ENCODE measurements at regions not wholly inside any gene's neighbourhood (a gene's known extent, or its start where the extent isn't known, plus 50 kb on each side); places are given as distances from the start of the nearest gene placed in this dataset.
"Not testable (repeated sequence)": the region's sequence is repeated elsewhere in the genome, so short reads cannot be mapped to it uniquely, and the experiment has no call there.

- Mint-ChIP-seq H3K27ac (no peak overlapping the region), H3K9me3 (peaks cover 54% of the 10 kb centered on the region), H3K4me3 (no peak overlapping the region), H3K27me3 (no peaks in the 10 kb centered on the region), H3K36me3 (ENCODE audit: low read depth) (no peaks in the 10 kb centered on the region), H3K4me1 (ENCODE audit: low read depth) (no peaks in the 10 kb centered on the region)
- intact Hi-C loops (cut with micrococcal nuclease), result no loop called here
Measured at GRCh38 chr4:103499094-103499493, 220.7 kb downstream of the TACR3 start.

DNA sequence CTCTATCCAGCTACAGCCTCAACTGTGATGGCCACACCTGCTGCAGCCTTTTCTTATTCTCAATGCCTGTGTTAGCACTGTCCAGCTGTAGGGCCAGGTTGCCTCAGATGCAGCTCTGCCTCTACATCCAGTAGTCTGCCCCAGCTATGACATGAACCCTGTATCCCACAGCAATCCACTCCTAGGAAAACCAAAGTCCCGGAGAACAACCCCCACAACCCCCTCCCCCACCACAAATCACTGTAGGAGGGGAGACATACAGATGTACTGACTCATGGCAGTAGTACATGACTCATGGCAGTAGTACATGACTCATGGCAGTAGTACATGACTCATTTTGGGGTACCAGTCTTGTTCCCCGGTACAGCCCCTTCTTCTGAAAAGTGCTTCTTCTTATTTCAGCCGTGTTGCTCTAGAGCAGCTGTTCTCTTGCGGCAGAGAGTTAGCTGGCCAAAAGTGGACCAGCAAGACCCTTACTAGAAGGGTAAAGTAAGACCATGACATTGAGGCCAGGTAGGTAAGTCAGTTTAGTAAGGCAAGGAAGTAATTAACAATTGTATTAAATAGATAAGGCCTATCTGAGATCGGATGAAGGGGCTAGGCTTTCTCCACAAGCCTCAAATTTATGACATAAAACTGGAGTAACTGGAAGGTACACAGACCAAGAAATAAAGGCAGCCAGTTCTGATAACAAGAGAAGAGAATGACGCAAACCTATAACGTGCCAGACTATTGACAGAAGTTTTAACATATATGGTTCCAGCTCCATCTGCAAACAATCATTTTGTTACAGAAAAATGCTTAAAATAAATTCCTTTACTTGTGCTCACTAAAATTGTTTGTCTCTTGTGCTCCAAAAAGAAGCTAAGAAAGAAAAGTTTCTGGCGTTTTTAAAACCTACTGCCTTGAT lies 221.4 kb downstream of the TACR3 start:
- H3K9me3 Mint-ChIP-seq, result peaks cover 47% of the 10 kb centered on the region
- no peaks in the 10 kb centered on the region for H3K36me3 Mint-ChIP-seq (ENCODE audit: low read depth)
- H3K27ac Mint-ChIP-seq, result no peak overlapping the region
- H3K4me3 Mint-ChIP-seq, result no peak overlapping the region
- no peaks in the 10 kb centered on the region for H3K27me3 Mint-ChIP-seq
- no peaks in the 10 kb centered on the region for H3K4me1 Mint-ChIP-seq (ENCODE audit: low read depth)
- intact Hi-C loops (cut with micrococcal nuclease), result no loop called here

DNA sequence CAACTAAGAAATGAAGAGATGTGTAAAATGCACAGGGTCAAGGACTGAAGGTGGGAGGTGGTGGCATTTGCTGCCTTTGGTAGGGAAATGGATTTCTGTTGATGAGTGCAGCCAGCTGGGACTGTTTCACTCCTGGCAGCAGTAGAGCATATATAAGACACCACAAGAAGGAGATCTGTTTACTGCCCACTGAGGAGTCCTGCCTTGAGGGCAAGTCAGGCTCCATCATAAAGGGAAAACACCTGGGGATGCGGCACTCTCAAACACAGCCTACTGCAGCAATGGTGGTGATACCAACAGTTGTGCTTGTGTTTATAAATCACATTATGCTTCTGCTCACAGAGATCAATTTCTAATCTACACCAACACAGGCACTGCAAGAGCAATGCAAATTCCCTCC lies 222.1 kb downstream of the TACR3 start:
- Mint-ChIP-seq H3K9me3 (peaks cover 40% of the 10 kb centered on the region), H3K4me1 (ENCODE audit: low read depth) (no peaks in the 10 kb centered on the region), H3K27ac (no peak overlapping the region), H3K27me3 (no peaks in the 10 kb centered on the region), H3K4me3 (no peak overlapping the region), H3K36me3 (ENCODE audit: low read depth) (no peaks in the 10 kb centered on the region)
- intact Hi-C loops (cut with micrococcal nuclease), result no loop called here

GRCh38 chr4:103496800-103497199 lies 223.0 kb downstream of the TACR3 start:
- Mint-ChIP-seq H3K9me3 (peaks cover 37% of the 10 kb centered on the region), H3K27me3 (no peaks in the 10 kb centered on the region), H3K4me1 (ENCODE audit: low read depth) (no peaks in the 10 kb centered on the region), H3K4me3 (no peak overlapping the region), H3K36me3 (ENCODE audit: low read depth) (no peaks in the 10 kb centered on the region), H3K27ac (no peak overlapping the region)
- intact Hi-C loops (cut with micrococcal nuclease), result no loop called here

GRCh38 chr4:103493450-103494159 lies 226.2 kb downstream of the TACR3 start:
- peaks cover 21% of the 10 kb centered on the region for H3K9me3 Mint-ChIP-seq
- no peak overlapping the region for H3K4me3 Mint-ChIP-seq
- H3K27me3 Mint-ChIP-seq, result no peaks in the 10 kb centered on the region
- no peak overlapping the region for H3K27ac Mint-ChIP-seq
- H3K4me1 Mint-ChIP-seq (ENCODE audit: low read depth), result no peaks in the 10 kb centered on the region
- H3K36me3 Mint-ChIP-seq (ENCODE audit: low read depth), result no peaks in the 10 kb centered on the region
- intact Hi-C loops (cut with micrococcal nuclease), result no loop called here

DNA sequence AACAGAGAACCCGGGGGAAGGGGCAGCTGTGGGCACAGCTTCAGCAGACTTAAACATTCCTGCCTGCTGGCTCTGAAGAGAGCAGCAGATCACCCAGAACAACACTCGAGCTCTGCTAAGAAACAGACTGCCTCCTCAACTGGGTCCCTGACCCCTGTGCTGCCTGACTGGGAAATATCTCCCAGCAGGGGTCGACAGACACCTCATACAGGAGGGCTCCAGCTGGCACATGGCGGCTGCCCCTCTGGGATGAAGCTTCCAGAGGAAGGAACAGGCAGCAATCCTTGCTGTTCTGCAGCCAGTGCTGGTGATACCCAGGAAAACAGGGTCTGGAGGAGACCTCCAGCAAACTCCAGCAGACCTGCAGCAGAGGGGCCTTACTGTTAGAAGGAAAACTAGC lies 234.5 kb downstream of the TACR3 start:
- H3K27ac Mint-ChIP-seq; H3K36me3 Mint-ChIP-seq (ENCODE audit: low read depth); H3K4me3 Mint-ChIP-seq; H3K4me1 Mint-ChIP-seq (ENCODE audit: low read depth); H3K27me3 Mint-ChIP-seq; intact Hi-C loops (cut with micrococcal nuclease): not testable (repeated sequence)
- peaks cover 31% of the 10 kb centered on the region for H3K9me3 Mint-ChIP-seq

DNA sequence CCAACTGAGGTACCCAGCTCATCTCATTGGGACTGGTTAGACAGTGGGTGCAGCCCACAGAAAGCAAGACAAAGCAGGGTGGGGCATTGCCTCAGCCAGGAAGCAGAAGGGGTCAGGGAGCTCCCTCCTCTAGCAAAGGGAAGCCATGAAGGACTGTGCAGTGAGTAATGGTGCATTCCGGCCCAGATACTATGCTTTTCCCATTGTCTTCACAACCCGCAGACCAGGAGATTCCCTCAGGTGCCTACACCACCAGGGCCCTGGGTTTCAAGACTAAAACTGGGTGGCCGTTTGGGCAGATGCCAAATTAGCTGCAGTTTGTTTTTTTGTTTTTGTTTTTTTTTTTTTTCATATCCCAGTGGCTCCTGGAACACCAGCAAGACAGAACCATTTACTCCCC lies 235.3 kb downstream of the TACR3 start:
- no peaks in the 10 kb centered on the region for H3K36me3 Mint-ChIP-seq (ENCODE audit: low read depth)
- H3K27me3 Mint-ChIP-seq, result no peaks in the 10 kb centered on the region
- H3K4me1 Mint-ChIP-seq (ENCODE audit: low read depth), result no peaks in the 10 kb centered on the region
- H3K4me3 Mint-ChIP-seq, result no peak overlapping the region
- intact Hi-C loops (cut with micrococcal nuclease), result no loop called here
- H3K27ac Mint-ChIP-seq, result no peak overlapping the region
- H3K9me3 Mint-ChIP-seq, result peaks cover 31% of the 10 kb centered on the region

DNA sequence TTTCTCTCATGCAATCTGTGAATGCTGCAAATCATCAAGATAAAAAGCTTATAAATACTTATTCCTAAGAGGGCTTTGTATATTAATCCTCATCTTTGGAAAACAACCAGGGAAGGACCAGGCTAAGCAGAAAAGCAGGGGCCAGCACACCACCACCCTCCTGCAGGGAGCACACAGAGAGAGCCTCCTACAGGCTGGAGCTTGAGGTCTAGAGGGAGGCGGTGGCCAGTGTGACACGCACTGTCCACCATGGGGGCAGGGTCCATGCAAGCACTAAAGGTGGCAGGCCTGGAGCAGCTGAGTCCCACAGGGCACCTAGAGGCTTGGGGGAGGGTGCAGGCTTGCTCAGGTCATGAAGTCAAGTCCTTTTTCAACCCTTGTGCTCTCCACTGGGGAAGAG lies 236.9 kb downstream of the TACR3 start:
- Mint-ChIP-seq H3K4me1 (ENCODE audit: low read depth) (no peaks in the 10 kb centered on the region), H3K9me3 (peaks cover 28% of the 10 kb centered on the region), H3K36me3 (ENCODE audit: low read depth) (no peaks in the 10 kb centered on the region), H3K4me3 (no peak overlapping the region), H3K27me3 (no peaks in the 10 kb centered on the region), H3K27ac (no peak overlapping the region)
- intact Hi-C loops (cut with micrococcal nuclease), result no loop called here

GRCh38 chr4:103482471-103482870 lies 237.3 kb downstream of the TACR3 start:
- H3K27me3 Mint-ChIP-seq, result no peaks in the 10 kb centered on the region
- intact Hi-C loops (cut with micrococcal nuclease), result no loop called here
- peaks cover 23% of the 10 kb centered on the region for H3K9me3 Mint-ChIP-seq
- no peak overlapping the region for H3K4me3 Mint-ChIP-seq
- H3K4me1 Mint-ChIP-seq (ENCODE audit: low read depth), result no peaks in the 10 kb centered on the region
- H3K36me3 Mint-ChIP-seq (ENCODE audit: low read depth), result no peaks in the 10 kb centered on the region
- no peak overlapping the region for H3K27ac Mint-ChIP-seq

- Mint-ChIP-seq H3K4me3 (no peak overlapping the region), H3K9me3 (no peaks in the 10 kb centered on the region), H3K27ac (no peak overlapping the region), H3K4me1 (ENCODE audit: low read depth) (no peaks in the 10 kb centered on the region), H3K27me3 (no peaks in the 10 kb centered on the region), H3K36me3 (ENCODE audit: low read depth) (no peaks in the 10 kb centered on the region)
- intact Hi-C loops (cut with micrococcal nuclease), result no loop called here
Measured at GRCh38 chr4:103478734-103479133, 241.1 kb downstream of the TACR3 start.

- no peaks in the 10 kb centered on the region for H3K36me3 Mint-ChIP-seq (ENCODE audit: low read depth)
- no peak overlapping the region for H3K4me3 Mint-ChIP-seq
- H3K27me3 Mint-ChIP-seq, result no peaks in the 10 kb centered on the region
- intact Hi-C loops (cut with micrococcal nuclease), result no loop called here
- H3K9me3 Mint-ChIP-seq, result no peaks in the 10 kb centered on the region
- H3K4me1 Mint-ChIP-seq (ENCODE audit: low read depth), result no peaks in the 10 kb centered on the region
- H3K27ac Mint-ChIP-seq, result no peak overlapping the region
Measured at GRCh38 chr4:103478210-103478609, 241.6 kb downstream of the TACR3 start.

GRCh38 chr4:103457566-103457965 lies 259.4 kb upstream of the CENPE start:
- no peaks in the 10 kb centered on the region for H3K36me3 Mint-ChIP-seq (ENCODE audit: low read depth)

DNA sequence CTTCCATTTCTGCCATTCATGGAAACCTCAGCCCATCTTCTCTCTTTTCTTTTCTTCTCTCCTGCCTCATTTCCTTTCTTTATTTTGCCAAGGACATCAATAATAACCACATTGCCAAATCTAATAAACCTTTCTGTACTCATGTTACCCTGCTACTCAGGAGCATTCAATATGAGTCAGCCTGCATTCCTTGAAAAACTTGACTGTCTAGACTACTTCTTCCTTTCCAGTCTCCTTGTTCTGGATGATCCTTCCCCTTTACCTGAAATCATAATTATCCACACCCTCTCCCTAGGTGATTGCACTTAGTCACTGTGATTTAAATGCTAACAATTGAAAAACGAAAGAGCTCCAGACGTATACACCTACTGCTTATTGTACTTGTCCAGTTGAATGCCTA lies 253.2 kb upstream of the CENPE start:
- Mint-ChIP-seq H3K27me3 (no peaks in the 10 kb centered on the region), H3K27ac (no peak overlapping the region), H3K4me1 (ENCODE audit: low read depth) (no peaks in the 10 kb centered on the region), H3K9me3 (no peaks in the 10 kb centered on the region), H3K36me3 (ENCODE audit: low read depth) (no peaks in the 10 kb centered on the region), H3K4me3 (no peak overlapping the region)
- intact Hi-C loops (cut with micrococcal nuclease), result no loop called here

More at GRCh38 chr4:103457566-103457965, 259.4 kb upstream of the CENPE start:
- H3K27ac Mint-ChIP-seq, result no peak overlapping the region
- peaks cover 8% of the 10 kb centered on the region for H3K9me3 Mint-ChIP-seq
- no peaks in the 10 kb centered on the region for H3K4me1 Mint-ChIP-seq (ENCODE audit: low read depth)
- intact Hi-C loops (cut with micrococcal nuclease), result no loop called here
- no peaks in the 10 kb centered on the region for H3K27me3 Mint-ChIP-seq
- H3K4me3 Mint-ChIP-seq, result no peak overlapping the region

GRCh38 chr4:103450693-103451092 lies 252.6 kb upstream of the CENPE start:
- Mint-ChIP-seq H3K36me3 (ENCODE audit: low read depth) (no peaks in the 10 kb centered on the region), H3K9me3 (no peaks in the 10 kb centered on the region), H3K4me3 (no peak overlapping the region), H3K27ac (no peak overlapping the region), H3K27me3 (no peaks in the 10 kb centered on the region), H3K4me1 (ENCODE audit: low read depth) (no peaks in the 10 kb centered on the region)
- intact Hi-C loops (cut with micrococcal nuclease), result no loop called here
